ENCODE measurements at regions not wholly inside any gene's neighbourhood (a gene's known extent, or its start where the extent isn't known, plus 50 kb on each side); places are given as distances from the start of the nearest gene placed in this dataset.

DNA sequence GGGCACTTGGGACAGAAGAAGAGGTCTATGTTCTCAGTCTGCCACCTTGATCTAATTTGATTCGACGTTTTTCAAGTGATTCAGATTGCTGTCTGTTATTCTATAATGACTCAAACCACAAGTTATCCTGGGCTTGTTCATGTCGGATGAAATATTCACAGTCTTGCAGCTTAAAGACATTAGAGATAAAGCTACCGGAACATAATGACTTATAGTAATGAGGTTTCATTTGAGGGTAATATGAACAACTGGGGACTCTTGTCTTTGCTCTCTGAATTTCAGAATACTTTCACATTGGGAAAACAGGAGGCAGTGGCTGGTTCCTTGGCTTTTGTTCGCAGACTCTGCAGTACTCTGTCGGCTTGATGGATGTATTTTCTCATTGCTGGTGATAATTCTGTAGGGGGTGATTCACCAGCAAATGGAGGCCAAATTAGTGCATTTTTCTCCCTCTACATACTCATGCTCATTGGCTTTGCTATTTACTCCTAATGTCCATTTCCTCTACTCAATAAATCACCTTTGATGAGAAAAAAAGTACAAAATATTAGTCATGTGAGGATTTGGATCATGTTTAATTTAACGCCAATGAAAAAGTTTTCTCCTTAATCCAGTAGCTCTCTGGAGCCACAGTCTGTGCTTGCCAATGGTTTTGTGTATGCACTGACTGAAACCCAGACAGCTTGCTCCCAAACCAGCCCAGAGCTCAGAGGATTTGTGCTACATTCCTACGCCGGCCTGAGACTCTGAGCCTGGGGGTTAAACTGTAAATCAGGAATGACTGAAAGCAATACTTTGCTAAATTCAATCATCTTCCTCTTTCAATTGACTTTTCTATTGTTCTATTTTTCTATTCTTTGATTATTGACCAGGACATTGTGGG is 154.7 kb upstream of the ANKH start:
- no peak overlapping the region for H3K4me3 ChIP-seq (ENCODE audit: low read length)
- H3K4me1 ChIP-seq (ENCODE audit: low read length), result no peaks in the 10 kb centered on the region
- H3K36me3 ChIP-seq (replicated peaks; ENCODE audit: insufficient read depth, low read length), result no peaks in the 10 kb centered on the region
- H3K79me2 ChIP-seq (ENCODE audit: low read length), result no peaks in the 10 kb centered on the region
- H3F3A ChIP-seq (ENCODE audit: insufficient read depth, low read length), result no peaks in the 10 kb centered on the region
- no peak for DNase-seq
- H3K9ac ChIP-seq (ENCODE audit: low read length), result no peak overlapping the region
- no peaks in the 10 kb centered on the region for H3K9me2 ChIP-seq (replicated peaks; ENCODE audit: insufficient read depth, low read length)
- no peaks in the 10 kb centered on the region for H4K20me1 ChIP-seq (ENCODE audit: insufficient read depth, low read length)
- no peak overlapping the region for H2AFZ ChIP-seq (ENCODE audit: low read length)
- H3K9me3 ChIP-seq (replicated peaks; ENCODE audit: insufficient read depth, low read length), result no peaks in the 10 kb centered on the region
- no peak overlapping the region for H3K4me2 ChIP-seq (ENCODE audit: low read depth, low read length)
- H3K27ac ChIP-seq (ENCODE audit: low read length), result no peak overlapping the region
- no peaks in the 10 kb centered on the region for H3K27me3 ChIP-seq (replicated peaks; ENCODE audit: insufficient read depth, low read length)
- TF ChIP-seq EZH2 (optimal IDR thresholded peaks at IDR 0.05; ENCODE audit: low read depth, low read length) (no peak), EZH2phosphoT487 (IDR thresholded peaks at IDR 0.05; ENCODE audit: low read length) (no peak)
- TF ChIP-seq, protein P1, sequence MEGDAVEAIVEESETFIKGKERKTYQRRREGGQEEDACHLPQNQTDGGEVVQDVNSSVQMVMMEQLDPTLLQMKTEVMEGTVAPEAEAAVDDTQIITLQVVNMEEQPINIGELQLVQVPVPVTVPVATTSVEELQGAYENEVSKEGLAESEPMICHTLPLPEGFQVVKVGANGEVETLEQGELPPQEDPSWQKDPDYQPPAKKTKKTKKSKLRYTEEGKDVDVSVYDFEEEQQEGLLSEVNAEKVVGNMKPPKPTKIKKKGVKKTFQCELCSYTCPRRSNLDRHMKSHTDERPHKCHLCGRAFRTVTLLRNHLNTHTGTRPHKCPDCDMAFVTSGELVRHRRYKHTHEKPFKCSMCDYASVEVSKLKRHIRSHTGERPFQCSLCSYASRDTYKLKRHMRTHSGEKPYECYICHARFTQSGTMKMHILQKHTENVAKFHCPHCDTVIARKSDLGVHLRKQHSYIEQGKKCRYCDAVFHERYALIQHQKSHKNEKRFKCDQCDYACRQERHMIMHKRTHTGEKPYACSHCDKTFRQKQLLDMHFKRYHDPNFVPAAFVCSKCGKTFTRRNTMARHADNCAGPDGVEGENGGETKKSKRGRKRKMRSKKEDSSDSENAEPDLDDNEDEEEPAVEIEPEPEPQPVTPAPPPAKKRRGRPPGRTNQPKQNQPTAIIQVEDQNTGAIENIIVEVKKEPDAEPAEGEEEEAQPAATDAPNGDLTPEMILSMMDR (IDR thresholded peaks at IDR 0.05; ENCODE audit: low read length), result no peak

DNA sequence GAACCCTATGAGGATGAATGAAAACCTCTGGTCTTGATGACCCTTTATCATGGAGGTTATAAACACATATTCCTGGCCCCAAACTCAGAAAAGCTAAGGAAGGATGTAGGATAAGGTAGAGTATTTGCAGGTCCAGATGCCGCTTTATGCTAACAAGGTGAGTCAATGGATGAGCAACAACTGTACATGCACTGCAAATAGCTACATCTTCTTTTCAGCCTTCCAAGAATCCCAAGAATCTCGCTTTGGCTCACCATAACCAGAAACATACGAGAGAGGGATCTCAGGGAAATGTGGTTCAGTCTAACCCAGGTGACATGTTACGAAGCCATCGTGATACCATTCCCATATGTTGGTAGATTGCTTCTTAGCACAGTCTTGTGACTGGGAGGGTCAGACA is 152.3 kb upstream of the ANKH start:
- no peak for DNase-seq
- H3F3A ChIP-seq (ENCODE audit: insufficient read depth, low read length), result no peaks in the 10 kb centered on the region
- H3K27me3 ChIP-seq (replicated peaks; ENCODE audit: insufficient read depth, low read length), result no peaks in the 10 kb centered on the region
- no peak overlapping the region for H3K4me2 ChIP-seq (ENCODE audit: low read depth, low read length)
- no peak overlapping the region for H3K4me3 ChIP-seq (ENCODE audit: low read length)
- no peak overlapping the region for H3K9ac ChIP-seq (ENCODE audit: low read length)
- H3K9me3 ChIP-seq (replicated peaks; ENCODE audit: insufficient read depth, low read length), result no peaks in the 10 kb centered on the region
- no peaks in the 10 kb centered on the region for H3K4me1 ChIP-seq (ENCODE audit: low read length)
- H4K20me1 ChIP-seq (ENCODE audit: insufficient read depth, low read length), result no peaks in the 10 kb centered on the region
- no peaks in the 10 kb centered on the region for H3K36me3 ChIP-seq (replicated peaks; ENCODE audit: insufficient read depth, low read length)
- H2AFZ ChIP-seq (ENCODE audit: low read length), result no peak overlapping the region
- no peak for TF ChIP-seq EZH2phosphoT487 (IDR thresholded peaks at IDR 0.05; ENCODE audit: low read length)
- TF ChIP-seq, protein P1 (IDR thresholded peaks at IDR 0.05; ENCODE audit: low read length), result no peak
- no peak for TF ChIP-seq EZH2 (optimal IDR thresholded peaks at IDR 0.05; ENCODE audit: low read depth, low read length)
- H3K79me2 ChIP-seq (ENCODE audit: low read length), result no peaks in the 10 kb centered on the region
- no peaks in the 10 kb centered on the region for H3K9me2 ChIP-seq (replicated peaks; ENCODE audit: insufficient read depth, low read length)
- no peak overlapping the region for H3K27ac ChIP-seq (ENCODE audit: low read length)

DNA sequence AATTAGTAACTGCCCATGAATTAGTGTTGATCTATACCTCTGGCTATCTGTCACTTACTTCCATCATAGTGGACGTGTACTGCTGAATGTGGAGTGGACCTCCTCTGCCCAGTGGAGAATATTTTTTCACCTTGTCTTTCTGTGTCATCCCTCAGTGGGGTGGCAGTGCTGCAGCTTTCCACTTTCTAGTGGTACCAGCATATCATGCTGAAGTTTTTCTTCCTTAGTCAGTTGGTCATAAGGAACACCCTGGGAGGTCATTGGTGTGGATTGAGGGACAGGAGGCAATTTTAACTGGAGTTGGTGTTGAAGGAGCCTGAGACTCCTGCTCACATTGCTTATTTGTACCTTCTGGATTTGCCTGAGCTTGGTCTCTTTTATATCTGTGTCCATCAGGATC is 151.7 kb upstream of the ANKH start:
- Histone ChIP-seq H3F3A (ENCODE audit: insufficient read depth, low read length) (no peaks in the 10 kb centered on the region), H3K4me2 (ENCODE audit: low read depth, low read length) (no peak overlapping the region), H3K4me3 (ENCODE audit: low read length) (no peak overlapping the region), H3K27ac (ENCODE audit: low read length) (no peak overlapping the region), H3K27me3 (replicated peaks; ENCODE audit: insufficient read depth, low read length) (no peaks in the 10 kb centered on the region), H4K20me1 (ENCODE audit: insufficient read depth, low read length) (no peaks in the 10 kb centered on the region), H3K9me2 (replicated peaks; ENCODE audit: insufficient read depth, low read length) (no peaks in the 10 kb centered on the region), H3K79me2 (ENCODE audit: low read length) (no peaks in the 10 kb centered on the region), H3K9me3 (replicated peaks; ENCODE audit: insufficient read depth, low read length) (no peaks in the 10 kb centered on the region), H3K9ac (ENCODE audit: low read length) (no peak overlapping the region), H3K36me3 (replicated peaks; ENCODE audit: insufficient read depth, low read length) (no peaks in the 10 kb centered on the region), H3K4me1 (ENCODE audit: low read length) (no peaks in the 10 kb centered on the region), H2AFZ (ENCODE audit: low read length) (no peak overlapping the region)
- no peak for DNase-seq
- no peak for TF ChIP-seq EZH2 (optimal IDR thresholded peaks at IDR 0.05; ENCODE audit: low read depth, low read length)
- TF ChIP-seq, protein P1 (IDR thresholded peaks at IDR 0.05; ENCODE audit: low read length), result no peak
- no peak for TF ChIP-seq EZH2phosphoT487 (IDR thresholded peaks at IDR 0.05; ENCODE audit: low read length)

Measured in MM.1S (cell line).